Esophagus muscularis mucosa (tissue), 4 donors: ENCODE measurements at regions not wholly inside any gene's neighbourhood (a gene's known extent, or its start where the extent isn't known, plus 50 kb on each side); places are given as distances from the start of the nearest gene placed in this dataset.

Experiments used
- DNase-seq: peaks from one replicate; pipeline ENCODE4 v3.0.0-alpha.2; 2017; ENCODE audit errors: extremely low spot score
- H3K27ac ChIP-seq, 4 donors: fragments of 200-600 bp; sonication (generic); replicated peaks in 1 of 4; 1 replicate in 3 of 4; 2 replicates in 1 of 4; pipeline ENCODE4 v1.5.1; 2016 to 2019; ENCODE audit warnings: mild to moderate bottlenecking in 1 of 4
- H3K27me3 ChIP-seq, 4 donors: fragments of 200-600 bp; sonication (generic); one replicate each; pipeline versions ENCODE4 v1.5.1 to v1.6.0; 2016 to 2019
- H3K36me3 ChIP-seq, 4 donors: fragments of 200-600 bp; sonication (generic); one replicate each; pipeline ENCODE4 v1.5.1; 2016 to 2019
- H3K4me1 ChIP-seq, 4 donors: fragments of 200-600 bp; sonication (generic); one replicate each; pipeline ENCODE4 v1.5.1; 2016 to 2019
- H3K4me3 ChIP-seq, 4 donors: fragments of 200-600 bp; sonication (generic); 1 replicate in 2 of 4; 2 replicates in 2 of 4; pipeline ENCODE4 v1.5.1; 2016 to 2019; ENCODE audit warnings: mild to moderate bottlenecking in 4 of 4, moderate library complexity in 1 of 4
- H3K9me3 ChIP-seq, 4 donors: fragments of 200-600 bp; sonication (generic); 1 replicate in 3 of 4; 2 replicates in 1 of 4; pipeline ENCODE4 v1.5.1; 2016 to 2019
- EP300 ChIP-seq: sonication (generic); formaldehyde crosslinking; IDR thresholded peaks from one replicate; pipeline ENCODE4 v1.6.1; 2017; ENCODE audit warnings: antibody characterized with exemption
- POLR2A ChIP-seq: fragments of 450-650 bp; IDR thresholded peaks from one replicate; pipeline ENCODE4 v1.6.1; 2017; ENCODE audit warnings: antibody characterized with exemption, moderate library complexity, mild to moderate bottlenecking, low read depth
- POLR2AphosphoS5 ChIP-seq, 2 donors: sonication (generic); formaldehyde crosslinking; IDR thresholded peaks; one replicate each; pipeline ENCODE4 v1.6.1; 2017; ENCODE audit warnings: antibody characterized with exemption in 2 of 2
- WGBS: methylation state at CpG from one replicate; pipeline ENCODE4 v1.1.5; 2018; 5-methylcytosine and 5-hydroxymethylcytosine counted together
- intact Hi-C: fragments of 100-400 bp; cut with DNase I; formaldehyde crosslinking; loops from one replicate; pipeline ENCODE4 v1.15.1; 2023
- TF ChIP-seq, protein P1 (sequence below), 3 experiments: fragments of 200-600 bp in 2 of 3; fragments of 450-650 bp in 1 of 3; sonication (generic) in 2 of 3; IDR thresholded peaks; one replicate each; pipeline ENCODE4 v1.5.1; 2017 to 2019; ENCODE audit warnings: antibody characterized with exemption in 3 of 3, mild to moderate bottlenecking in 2 of 3, moderate library complexity in 1 of 3

DNA sequence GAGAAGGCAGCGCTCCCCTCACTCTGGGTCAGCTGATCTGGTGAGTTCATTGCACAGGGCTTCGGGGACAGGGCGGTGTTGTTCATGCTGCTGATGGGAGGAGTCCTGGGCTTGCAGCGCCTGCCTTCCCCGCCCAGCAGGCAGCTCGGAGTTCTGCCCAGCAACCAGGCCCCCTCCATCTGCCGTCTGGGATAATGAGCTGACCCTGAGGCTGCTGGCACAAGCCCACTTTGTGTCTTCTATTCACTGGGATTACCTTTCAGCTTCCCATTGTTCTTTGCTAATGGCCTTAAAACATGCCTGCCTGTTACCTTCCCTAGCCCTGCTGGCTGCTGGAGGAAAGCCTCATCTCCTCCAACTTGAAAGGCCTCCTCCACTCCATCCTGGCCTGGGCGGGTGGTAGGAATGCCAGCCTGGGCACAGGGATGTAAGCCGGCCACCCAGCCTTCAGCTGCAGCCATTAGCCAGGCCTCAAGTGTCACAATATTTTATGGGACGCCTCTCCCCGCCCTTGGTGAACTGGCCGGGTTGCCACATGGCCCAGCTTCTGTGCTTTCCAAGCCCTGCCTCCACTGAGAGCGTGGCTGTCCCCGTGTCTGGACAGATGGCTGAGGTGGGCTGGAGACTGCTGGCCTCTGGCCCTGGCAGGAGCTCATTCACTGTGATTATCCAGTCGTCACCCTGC, 70.4 kb downstream of the GADD45G start:
- 89% methylated on average over 9 of the region's 15 CpGs for WGBS
- H3K27ac ChIP-seq = no peak overlapping the region
- intact Hi-C loops = no loop called here

DNA sequence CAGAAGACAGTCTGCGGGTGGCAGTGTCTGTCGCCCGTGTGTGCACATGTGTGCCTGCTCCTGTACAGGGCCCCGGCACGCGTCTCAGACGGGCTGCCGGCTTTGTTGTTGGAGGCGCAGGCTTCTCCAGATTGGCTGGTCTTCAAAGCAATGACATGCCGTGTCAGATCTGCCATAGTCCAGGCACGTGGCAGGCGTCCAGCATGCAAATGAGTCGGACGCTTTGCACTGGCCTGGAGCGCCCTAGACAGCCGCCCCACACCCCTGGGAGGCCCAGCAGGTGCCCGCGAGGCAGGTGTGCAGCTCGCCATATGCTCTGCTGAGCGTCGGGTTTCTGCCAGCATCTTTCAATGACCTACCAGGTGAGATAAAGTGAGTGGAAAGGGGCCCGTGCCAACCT, 71.5 kb downstream of the GADD45G start:
- Histone ChIP-seq H3K27ac (no peak overlapping the region), H3K9me3 (no peaks in the 10 kb centered on the region), H3K27me3 (no peaks in the 10 kb centered on the region), H3K4me1 (peaks cover 6 to 11% (median 9%) of the 10 kb centered on the region in 4 donors), H3K4me3 (no peak overlapping the region), H3K36me3 (no peaks in the 10 kb centered on the region)
- WGBS = 82% methylated on average over 7 of the region's 22 CpGs
- DNase-seq = no peak
- no peak for TF ChIP-seq POLR2AphosphoS5 (IDR thresholded peaks at IDR 0.05)
- TF ChIP-seq, protein P1, sequence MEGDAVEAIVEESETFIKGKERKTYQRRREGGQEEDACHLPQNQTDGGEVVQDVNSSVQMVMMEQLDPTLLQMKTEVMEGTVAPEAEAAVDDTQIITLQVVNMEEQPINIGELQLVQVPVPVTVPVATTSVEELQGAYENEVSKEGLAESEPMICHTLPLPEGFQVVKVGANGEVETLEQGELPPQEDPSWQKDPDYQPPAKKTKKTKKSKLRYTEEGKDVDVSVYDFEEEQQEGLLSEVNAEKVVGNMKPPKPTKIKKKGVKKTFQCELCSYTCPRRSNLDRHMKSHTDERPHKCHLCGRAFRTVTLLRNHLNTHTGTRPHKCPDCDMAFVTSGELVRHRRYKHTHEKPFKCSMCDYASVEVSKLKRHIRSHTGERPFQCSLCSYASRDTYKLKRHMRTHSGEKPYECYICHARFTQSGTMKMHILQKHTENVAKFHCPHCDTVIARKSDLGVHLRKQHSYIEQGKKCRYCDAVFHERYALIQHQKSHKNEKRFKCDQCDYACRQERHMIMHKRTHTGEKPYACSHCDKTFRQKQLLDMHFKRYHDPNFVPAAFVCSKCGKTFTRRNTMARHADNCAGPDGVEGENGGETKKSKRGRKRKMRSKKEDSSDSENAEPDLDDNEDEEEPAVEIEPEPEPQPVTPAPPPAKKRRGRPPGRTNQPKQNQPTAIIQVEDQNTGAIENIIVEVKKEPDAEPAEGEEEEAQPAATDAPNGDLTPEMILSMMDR (IDR thresholded peaks at IDR 0.05) = no peak
- no peak for TF ChIP-seq POLR2A
- TF ChIP-seq EP300 = no peak
- intact Hi-C loops = no loop called here

More for the DNA sequence above, 70.4 kb downstream of the GADD45G start:
- peaks cover 6 to 11% (median 9%) of the 10 kb centered on the region in 4 donors for H3K4me1 ChIP-seq
- no peaks in the 10 kb centered on the region for H3K27me3 ChIP-seq
- no peak overlapping the region for H3K4me3 ChIP-seq
- no peak for TF ChIP-seq POLR2AphosphoS5 (IDR thresholded peaks at IDR 0.05)
- no peak for TF ChIP-seq EP300
- TF ChIP-seq POLR2A = no peak
- TF ChIP-seq, protein P1 (IDR thresholded peaks at IDR 0.05) = no peak
- no peaks in the 10 kb centered on the region for H3K9me3 ChIP-seq
- DNase-seq = no peak
- no peaks in the 10 kb centered on the region for H3K36me3 ChIP-seq

DNA sequence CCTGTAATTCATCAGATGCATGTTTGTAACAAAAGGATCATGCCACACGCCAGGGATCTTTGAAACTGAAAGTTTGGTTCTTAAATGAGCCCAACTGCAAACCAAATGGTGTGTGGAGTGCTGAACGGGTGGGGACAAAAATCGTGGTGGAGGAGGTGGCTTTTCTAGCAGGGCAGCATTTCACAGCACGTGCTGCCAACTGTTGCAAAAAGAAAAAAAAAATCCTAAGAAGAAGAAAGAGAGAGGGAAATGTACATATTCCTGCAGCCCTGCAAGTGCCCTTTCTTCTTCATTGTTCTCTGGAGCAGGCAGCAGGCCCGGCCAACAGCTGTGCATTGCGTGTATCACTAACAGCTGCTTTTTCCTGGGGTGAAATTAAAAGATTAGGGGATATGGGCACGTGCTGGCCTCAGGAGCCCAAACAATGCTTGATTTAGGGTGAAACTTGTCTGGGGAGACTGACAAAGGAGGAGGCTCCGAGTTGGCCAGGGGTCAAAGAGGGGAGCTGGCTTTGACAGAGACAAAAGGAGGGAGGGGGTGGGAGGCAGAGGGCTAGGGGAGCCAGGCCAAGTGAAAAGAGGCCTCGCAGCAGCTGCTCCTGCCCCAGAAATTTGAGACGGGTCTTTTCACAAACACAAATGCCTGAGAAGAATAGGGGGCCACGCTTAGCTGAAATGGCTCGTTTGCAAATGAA, 73.0 kb downstream of the GADD45G start:
- H3K9me3 ChIP-seq = no peaks in the 10 kb centered on the region
- peaks cover 6 to 11% (median 9%) of the 10 kb centered on the region in 4 donors for H3K4me1 ChIP-seq
- H3K36me3 ChIP-seq = no peaks in the 10 kb centered on the region
- TF ChIP-seq EP300 (no peak), POLR2AphosphoS5 (IDR thresholded peaks at IDR 0.05) (no peak), POLR2A (no peak)
- TF ChIP-seq, protein P1 (IDR thresholded peaks at IDR 0.05) = no peak
- DNase-seq = no peak
- no peaks in the 10 kb centered on the region for H3K27me3 ChIP-seq
- no peak overlapping the region for H3K4me3 ChIP-seq
- no peak overlapping the region for H3K27ac ChIP-seq
- intact Hi-C loops = no loop called here
- 71% methylated on average over 12 of the region's 12 CpGs for WGBS

DNA sequence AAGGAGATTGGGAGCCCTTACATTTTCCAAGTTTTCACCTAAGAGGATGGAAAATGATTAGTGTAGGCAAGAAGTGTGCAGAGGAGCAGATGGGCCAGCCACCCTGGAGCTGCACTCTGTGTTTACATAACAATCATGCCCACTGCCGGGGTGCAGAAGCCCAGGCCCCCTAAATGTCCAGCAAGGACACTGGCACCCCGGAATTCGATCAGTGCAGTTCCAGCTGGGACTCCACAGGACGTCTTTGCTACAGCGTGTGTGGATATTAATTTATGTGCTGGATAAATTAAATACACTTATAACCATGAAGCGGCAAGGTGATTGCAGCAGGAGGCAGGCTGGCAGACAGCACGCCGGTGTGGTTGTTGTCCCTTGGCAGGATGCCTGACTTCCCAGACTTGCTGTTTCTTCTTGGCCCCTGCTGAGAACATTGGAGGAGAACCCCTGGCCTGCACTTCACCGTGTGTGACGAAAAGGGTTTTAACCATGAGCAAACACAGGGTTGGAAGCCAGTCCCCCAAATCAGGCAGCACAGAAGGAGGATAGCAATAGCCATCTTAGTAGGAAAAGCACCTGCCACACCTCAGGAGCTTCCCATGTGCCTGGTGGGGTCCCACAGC, 73.7 kb downstream of the GADD45G start:
- intact Hi-C loops = no loop called here
- DNase-seq = no peak
- TF ChIP-seq, protein P1 (IDR thresholded peaks at IDR 0.05) = no peak
- TF ChIP-seq EP300 (no peak), POLR2A (no peak), POLR2AphosphoS5 (IDR thresholded peaks at IDR 0.05) (no peak)
- H3K4me3 ChIP-seq = no peak overlapping the region
- peaks cover 6 to 11% (median 9%) of the 10 kb centered on the region in 4 donors for H3K4me1 ChIP-seq
- H3K27me3 ChIP-seq = no peaks in the 10 kb centered on the region
- H3K9me3 ChIP-seq = no peaks in the 10 kb centered on the region
- no peak overlapping the region for H3K27ac ChIP-seq
- WGBS = 76% methylated on average over 10 of the region's 10 CpGs
- H3K36me3 ChIP-seq = no peaks in the 10 kb centered on the region
